Islet precursor cell (in vitro differentiated cells): ENCODE measurements at regions not wholly inside any gene's neighbourhood (a gene's known extent, or its start where the extent isn't known, plus 50 kb on each side); places are given as distances from the start of the nearest gene placed in this dataset.
A peak's percentile ranks its signal among the peaks of the same experiment; 100 is the strongest.
"Not testable (repeated sequence)": the region's sequence is repeated elsewhere in the genome, so short reads cannot be mapped to it uniquely, and the experiment has no call there.

Experiments
- DNase-seq: peaks from one replicate; pipeline ENCODE4 v3.0.0-alpha.2; 2018

DNA sequence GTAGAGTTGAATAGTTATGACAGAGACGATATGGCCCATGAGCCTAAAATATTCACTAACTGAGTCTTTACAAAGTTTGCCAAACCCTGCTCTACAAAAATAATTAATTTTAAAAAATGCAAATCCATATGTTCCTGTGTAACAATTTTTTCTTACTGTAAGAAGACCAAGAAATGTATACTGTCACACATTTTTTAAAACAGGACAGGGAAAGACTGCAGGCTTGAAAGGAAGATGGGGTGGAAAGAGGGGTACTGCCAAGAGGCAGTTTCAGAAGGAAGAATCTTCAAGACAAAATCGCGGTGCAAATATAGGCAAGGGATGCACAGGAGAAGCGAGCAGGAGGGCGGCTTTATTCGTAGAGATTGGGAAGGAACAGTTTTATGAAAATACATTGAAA is 115.7 kb upstream of the KLHL1 start:
- no peak for DNase-seq

DNA sequence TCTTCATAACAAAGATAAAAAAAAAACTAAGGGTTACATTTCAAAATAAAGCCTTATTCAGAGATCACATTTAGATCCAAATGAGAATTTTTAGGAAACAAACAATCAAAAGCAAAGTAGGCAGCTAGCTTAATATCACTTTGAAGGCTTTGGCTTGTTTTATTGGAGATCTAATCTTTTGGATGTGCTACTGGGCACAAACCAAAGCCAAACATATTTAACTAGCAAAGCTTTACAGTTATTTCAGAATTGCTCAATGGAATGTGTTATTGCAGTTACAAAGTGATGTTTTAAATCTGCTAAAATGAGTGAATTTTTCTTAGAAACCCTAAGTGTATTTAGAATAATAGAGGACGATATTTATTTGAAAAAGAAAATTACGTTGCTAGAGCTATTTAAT is 114.7 kb upstream of the KLHL1 start:
- DNase-seq = no peak

DNA sequence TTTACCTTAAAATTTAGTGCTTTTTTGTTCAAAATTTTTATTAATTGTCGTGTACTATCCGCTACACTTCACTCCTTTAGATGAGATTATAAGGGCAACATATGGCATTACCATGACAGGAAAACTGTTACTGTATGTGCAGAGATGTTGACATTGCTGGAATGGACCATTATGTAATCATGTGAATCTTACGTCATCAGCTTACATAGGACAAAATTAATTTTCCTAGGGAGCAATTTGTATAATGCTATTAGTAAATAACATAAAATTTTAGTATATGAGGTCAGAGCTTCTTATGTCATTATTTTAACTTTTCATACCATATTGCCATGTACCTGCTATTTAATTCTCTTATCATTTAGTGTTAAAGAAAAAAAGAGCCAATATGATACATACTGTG is 110.4 kb upstream of the KLHL1 start:
- DNase-seq = no peak

DNA sequence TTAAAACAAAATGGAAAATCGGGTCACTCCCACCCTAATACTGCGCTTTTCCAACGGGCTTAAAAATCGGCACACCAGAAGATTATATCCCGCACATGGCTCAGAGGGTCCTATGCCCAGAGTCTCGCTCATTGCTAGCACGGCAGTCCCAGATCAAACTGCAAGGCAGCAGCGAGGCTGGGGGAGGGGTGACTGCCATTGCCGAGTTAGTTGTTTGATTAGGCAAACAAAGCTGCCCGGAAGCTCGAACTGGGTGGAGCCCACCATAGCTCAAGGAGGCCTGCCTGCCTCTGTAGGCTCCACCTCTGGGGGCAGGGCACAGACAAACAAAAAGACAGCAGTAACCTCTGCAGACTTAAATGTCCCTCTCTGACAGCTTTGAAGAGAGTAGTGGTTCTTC is 100.7 kb upstream of the KLHL1 start:
- DNase-seq = not testable (repeated sequence)

DNA sequence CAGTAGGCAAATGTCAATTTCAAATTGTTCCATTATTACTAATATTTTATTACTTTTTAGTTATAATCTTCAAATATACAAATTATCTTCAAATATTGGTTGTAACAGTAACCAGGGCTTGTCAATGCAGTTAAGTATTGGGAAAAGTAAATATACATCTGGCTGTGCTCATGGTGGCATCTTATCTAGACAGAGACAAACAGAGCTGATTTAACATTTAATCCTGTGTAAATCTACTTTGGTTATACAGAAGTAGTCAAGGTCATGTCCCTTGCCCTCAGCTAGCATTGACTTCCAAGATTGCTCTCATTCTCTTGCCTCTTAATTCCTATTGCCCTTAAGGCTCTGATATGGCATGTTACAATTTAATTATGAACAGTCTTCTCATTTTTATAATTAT is 98.4 kb upstream of the KLHL1 start:
- no peak for DNase-seq

DNA sequence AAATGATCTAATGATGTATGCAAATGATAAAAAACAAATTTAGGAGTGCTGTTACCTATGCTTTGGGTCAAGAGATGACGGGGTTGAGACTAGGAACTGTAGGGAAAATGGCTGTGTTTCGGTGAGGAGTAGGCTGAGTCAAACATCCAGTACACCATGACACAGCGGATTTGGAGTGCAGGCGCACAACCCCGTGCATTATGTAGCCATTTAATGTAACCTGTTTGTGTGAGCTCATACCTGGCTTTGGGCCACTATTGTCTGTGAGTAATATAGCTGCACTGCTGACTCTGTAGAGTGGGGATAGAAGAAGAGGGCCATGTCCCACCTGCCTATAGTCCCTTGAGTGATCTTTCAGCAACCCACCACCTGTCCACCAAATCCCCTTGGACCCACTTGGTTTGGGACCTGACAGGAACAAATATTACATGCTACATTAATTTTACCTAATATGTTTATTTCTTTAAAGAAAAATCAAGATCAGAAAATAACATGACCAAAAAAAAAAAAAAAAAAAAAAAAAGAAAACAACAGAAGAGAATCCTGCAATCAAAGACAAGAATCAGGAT is 95.5 kb upstream of the KLHL1 start:
- no peak for DNase-seq

DNA sequence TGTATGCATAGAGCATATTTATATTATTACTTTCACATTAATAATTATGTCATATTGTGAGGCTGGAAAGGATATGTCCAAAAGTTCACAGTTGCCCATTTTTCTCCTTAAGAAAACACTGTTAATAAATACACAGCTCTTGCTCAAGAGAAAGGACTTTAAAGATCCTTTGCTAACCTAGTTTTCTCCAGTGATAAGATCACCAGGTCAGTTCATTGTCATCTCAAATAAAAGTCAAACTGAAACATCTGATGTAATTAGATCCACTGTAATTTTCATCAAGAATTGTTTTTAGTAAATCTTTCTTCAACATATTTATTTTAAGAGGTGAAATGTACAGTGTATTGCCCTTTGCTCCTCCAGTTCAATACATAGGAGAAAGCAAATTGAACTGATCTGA is 82.8 kb upstream of the KLHL1 start:
- no peak for DNase-seq

DNA sequence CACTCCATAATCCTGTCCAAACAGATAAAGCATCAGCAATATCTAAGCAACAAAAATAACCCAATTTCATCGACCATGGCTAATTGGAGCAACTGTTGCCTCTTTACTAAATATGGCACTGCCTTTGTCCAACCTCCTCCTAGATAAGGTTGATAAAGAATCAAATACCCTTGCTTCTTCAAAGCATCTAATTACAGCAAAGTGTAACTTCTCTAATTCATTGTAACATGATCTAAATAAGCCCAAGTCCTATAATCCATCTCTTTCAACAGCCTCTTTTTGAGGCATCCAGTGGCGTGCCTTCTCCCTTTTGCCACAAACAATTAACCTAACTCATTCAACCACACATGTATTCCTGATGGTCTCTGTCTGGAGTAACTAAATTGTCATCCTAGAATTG is 81.7 kb upstream of the KLHL1 start:
- DNase-seq = no peak

DNA sequence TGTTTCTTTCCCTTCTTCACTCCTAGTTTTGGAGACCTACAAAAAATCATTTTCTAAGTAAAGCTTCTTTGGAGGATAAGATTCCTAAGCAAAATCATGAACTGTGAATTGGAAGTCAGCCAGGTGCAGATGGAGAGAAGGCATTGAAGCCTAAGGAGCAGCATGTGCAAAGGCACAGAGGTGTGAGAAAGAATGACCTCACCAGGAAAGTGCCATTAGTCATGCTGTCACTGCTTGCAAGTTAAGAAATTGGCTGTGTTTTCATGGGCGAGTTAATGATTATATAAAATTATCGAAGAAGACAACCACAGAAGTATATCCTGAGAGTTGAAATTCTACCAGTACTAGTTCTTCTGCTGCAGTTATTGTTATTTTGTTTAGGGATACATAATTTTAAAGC is 80.3 kb upstream of the KLHL1 start:
- no peak for DNase-seq

DNA sequence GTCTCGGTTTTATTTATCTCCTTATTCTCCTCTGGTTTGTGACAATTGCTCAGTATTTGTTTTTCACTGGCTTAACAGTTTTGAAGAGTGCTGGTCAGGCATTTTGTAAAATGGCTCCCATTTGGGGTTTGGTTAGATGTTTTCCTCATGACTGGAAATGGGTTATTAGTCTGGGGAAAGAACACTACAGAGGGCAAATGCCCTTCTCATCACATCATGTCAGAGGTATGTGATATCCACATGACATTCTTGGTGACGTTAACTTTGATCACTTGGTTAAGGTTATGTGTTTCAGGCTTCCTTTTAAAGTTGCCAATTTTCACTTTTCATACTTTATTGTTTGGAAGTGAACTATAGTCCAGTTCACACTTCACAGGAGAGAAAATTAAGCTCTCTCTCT is 74.8 kb upstream of the KLHL1 start:
- peak; percentile 45 for DNase-seq
